ENCODE measurements at regions not wholly inside any gene's neighbourhood (a gene's known extent, or its start where the extent isn't known, plus 50 kb on each side); places are given as distances from the start of the nearest gene placed in this dataset.

GRCh38 chr12:67122584-67122983 is 146.6 kb upstream of the CAND1 start:
- DNase-seq (ENCODE audit: low read depth, low spot score): no peak

GRCh38 chr12:67137256-67137655 is 131.9 kb upstream of the CAND1 start:
- DNase-seq (ENCODE audit: low read depth, low spot score): no peak

- DNase-seq (ENCODE audit: low read depth, low spot score): no peak
These were observed 127.7 kb upstream of the CAND1 start for GRCh38 chr12:67141296-67142018.

GRCh38 chr12:67145692-67146091 is 123.5 kb upstream of the CAND1 start:
- no peak for DNase-seq (ENCODE audit: low read depth, low spot score)

- no peak for DNase-seq (ENCODE audit: low read depth, low spot score)
These were observed 122.1 kb upstream of the CAND1 start for GRCh38 chr12:67147030-67147429.

GRCh38 chr12:67147447-67147846 is 121.7 kb upstream of the CAND1 start:
- DNase-seq (ENCODE audit: low read depth, low spot score): no peak

GRCh38 chr12:67148265-67148664 is 120.9 kb upstream of the CAND1 start:
- no peak for DNase-seq (ENCODE audit: low read depth, low spot score)

- DNase-seq (ENCODE audit: low read depth, low spot score): no peak
These were observed 117.3 kb upstream of the CAND1 start for GRCh38 chr12:67151886-67152285.

- DNase-seq (ENCODE audit: low read depth, low spot score): no peak
These were observed 116.7 kb upstream of the CAND1 start for GRCh38 chr12:67152451-67152850.

- DNase-seq (ENCODE audit: low read depth, low spot score): no peak
These were observed 114.3 kb upstream of the CAND1 start for GRCh38 chr12:67154901-67155300.

GRCh38 chr12:67155863-67156262 is 113.3 kb upstream of the CAND1 start:
- DNase-seq (ENCODE audit: low read depth, low spot score): no peak

GRCh38 chr12:67161322-67161918 is 107.7 kb upstream of the CAND1 start:
- DNase-seq (ENCODE audit: low read depth, low spot score): peak; percentile 1

GRCh38 chr12:67173258-67173657 is 95.9 kb upstream of the CAND1 start:
- DNase-seq (ENCODE audit: low read depth, low spot score): no peak

- no peak for DNase-seq (ENCODE audit: low read depth, low spot score)
These were observed 86.6 kb upstream of the CAND1 start for GRCh38 chr12:67182551-67182950.

GRCh38 chr12:67193704-67194103 is 75.5 kb upstream of the CAND1 start:
- no peak for DNase-seq (ENCODE audit: low read depth, low spot score)

- no peak for DNase-seq (ENCODE audit: low read depth, low spot score)
These were observed 68.8 kb upstream of the CAND1 start for GRCh38 chr12:67200386-67200785.

- no peak for DNase-seq (ENCODE audit: low read depth, low spot score)
These were observed 67.0 kb upstream of the CAND1 start for GRCh38 chr12:67202011-67202677.

- DNase-seq (ENCODE audit: low read depth, low spot score): no peak
These were observed 66.5 kb upstream of the CAND1 start for GRCh38 chr12:67202678-67203012.

- DNase-seq (ENCODE audit: low read depth, low spot score): no peak
These were observed 60.7 kb upstream of the CAND1 start for GRCh38 chr12:67208281-67209067.

GRCh38 chr12:67211029-67211428 is 58.1 kb upstream of the CAND1 start:
- DNase-seq (ENCODE audit: low read depth, low spot score): no peak

GRCh38 chr12:67211494-67211893 is 57.7 kb upstream of the CAND1 start:
- no peak for DNase-seq (ENCODE audit: low read depth, low spot score)

- no peak for DNase-seq (ENCODE audit: low read depth, low spot score)
These were observed 51.5 kb upstream of the CAND1 start for GRCh38 chr12:67217647-67218046.
